GM19238 (cell line): ENCODE measurements at regions not wholly inside any gene's neighbourhood (a gene's known extent, or its start where the extent isn't known, plus 50 kb on each side); places are given as distances from the start of the nearest gene placed in this dataset.

Source experiments
- DNase-seq: peaks from one replicate; pipeline ENCODE4 v3.0.0; 2011; ENCODE audit warnings: low spot score; ENCODE audit not compliant: insufficient read length

GRCh38 chr4:124209211-124209610, 503.3 kb downstream of the ANKRD50 start:
- DNase-seq: no peak

DNA sequence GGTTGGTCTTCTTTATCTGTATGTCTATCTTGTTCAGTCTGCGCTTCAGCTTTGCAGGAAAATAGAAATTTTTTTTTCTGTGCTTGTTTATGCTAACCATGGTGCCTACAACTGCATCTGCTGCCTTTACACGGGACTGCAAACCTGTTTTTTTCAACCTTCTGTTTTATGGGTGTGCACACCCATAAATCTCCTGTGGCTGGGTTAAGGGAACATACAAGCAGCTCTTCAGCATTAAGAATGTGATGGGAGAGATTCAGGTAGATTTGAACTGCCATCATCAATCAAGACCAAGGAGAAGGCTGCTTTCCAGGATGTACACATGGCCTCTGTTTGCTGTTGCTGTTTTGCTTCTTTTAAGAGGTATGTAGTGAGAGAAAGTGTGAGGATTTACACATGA, 502.9 kb downstream of the ANKRD50 start:
- DNase-seq: no peak

DNA sequence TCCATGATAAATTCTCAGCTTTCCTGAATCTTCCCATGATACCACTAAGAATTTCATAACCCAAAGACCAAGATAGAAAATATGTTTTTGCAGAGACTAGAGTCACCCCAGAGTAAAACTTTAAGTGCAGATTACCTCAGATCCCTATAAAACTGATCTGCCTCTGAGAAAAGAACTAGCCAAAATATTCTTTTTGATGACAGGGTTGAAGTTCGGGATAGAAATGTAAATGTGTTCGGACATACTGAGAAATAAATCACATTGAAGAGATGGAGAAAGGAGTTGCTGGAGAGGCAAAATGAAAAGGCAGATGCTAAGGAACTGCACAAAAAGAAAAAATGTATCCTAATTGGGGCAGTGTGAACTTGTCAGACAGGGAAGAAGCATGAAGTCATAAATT, 501.8 kb downstream of the ANKRD50 start:
- DNase-seq: no peak

GRCh38 chr4:124212815-124213630, 499.5 kb downstream of the ANKRD50 start:
- no peak for DNase-seq

DNA sequence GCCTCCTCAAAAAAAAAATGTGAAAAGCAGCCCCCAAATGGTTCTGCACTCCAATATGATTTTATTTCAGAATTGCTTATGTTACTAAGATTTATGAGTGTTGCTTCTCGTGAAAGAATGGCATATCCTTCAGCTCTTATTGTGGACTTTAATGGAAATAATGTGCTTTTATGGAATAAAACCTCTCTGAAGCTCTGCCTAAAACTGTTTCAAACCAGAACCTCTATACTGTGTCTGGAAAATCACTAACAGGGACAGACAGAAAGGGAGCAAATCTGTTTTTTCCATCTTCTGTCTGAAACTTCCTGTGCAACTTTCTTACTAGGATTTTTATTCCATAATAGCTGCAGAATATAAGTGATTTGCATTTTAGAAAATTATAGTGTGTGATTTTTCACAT, 493.1 kb downstream of the ANKRD50 start:
- no peak for DNase-seq

DNA sequence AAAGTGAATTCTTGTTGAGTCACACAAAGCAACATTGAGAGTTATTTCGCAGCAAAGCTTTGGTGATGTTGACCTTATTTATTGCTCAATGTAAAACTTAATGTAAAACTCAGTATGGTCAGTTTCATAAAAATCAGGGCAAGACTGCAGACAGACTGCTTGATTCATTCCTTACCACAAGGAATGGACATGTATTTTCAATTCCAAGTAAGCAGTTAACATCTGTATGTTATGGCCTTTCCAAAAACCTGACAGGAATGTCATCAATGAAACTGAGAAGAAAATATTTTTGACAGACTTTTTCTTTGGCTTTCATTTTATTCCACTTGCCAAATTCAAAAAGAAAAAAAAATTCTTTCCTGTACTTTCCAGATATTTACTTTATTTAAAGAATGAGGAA, 488.3 kb downstream of the ANKRD50 start:
- DNase-seq: no peak

DNA sequence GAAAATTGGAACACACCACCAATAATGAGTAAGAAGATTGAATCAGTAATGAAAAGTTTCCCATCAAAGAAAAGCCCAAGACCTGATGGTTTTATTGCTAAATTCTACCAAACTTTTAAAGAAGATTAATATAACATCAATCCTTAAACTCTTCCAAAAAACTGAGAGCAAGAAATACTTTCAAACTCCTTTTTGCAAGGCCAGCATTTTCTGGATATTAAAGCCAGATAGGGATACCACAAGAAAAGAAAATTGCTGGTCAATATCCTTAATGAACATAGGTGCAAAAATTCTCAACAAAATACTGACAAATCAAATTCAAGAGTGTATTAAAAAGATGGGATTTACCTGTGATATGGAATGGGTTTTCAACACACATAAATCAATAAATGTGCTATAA, 484.6 kb downstream of the ANKRD50 start:
- DNase-seq: no peak

DNA sequence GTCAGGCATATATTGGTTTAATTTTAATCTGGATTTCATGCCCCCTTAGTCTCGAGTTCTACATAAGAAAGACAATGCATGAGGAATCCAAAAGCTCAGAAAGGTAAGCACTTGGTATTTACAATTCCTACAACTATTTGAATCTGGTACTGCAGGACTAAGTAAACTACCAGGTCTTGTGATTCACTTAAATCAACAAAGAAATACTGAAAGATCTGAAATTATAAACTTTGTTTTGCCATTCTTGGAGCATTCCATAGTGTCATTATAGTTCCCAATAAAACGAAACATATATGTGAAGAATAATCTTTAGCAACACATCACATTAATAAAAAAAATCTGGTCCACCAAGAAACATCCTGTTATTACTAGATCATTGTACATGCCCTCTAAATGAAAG, 482.3 kb downstream of the ANKRD50 start:
- no peak for DNase-seq

DNA sequence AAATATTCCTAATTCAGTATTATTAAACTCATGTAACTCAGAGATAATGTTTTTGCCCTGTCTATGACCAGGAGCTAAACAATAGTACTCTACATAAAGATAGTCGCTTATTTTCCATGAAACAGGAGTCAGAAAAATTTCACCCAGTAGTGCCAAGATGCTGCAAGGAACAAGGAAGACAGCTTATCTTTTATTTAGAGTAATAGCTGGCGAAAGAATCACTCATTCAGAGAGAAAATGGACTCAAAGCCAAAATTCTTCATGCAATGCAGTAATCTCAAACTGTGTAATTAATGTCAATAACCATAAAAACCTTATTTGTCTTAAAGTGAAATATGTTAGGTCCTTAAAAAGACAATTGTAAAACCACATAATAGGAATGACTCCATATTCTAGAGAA, 477.8 kb downstream of the ANKRD50 start:
- no peak for DNase-seq

GRCh38 chr4:124243671-124244366, 468.7 kb downstream of the ANKRD50 start:
- DNase-seq: no peak

DNA sequence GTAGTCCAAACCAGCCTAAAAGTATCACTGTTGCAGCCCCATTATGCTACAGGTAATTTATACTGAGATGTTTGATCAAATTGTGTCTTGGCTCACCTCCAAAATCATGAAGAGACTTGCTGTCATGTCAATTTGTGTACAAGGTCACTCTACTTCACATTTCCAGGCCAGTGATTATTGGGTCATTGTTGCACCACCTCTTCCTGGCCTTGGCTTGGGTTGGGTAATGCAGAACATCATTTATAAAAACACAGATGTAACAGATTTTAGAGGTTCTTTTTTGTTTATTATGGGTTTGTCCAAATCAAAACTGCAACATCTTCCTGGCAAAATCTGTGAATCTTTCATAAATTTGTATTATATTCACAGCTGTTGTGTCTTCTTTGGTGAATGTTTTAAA, 459.5 kb downstream of the ANKRD50 start:
- no peak for DNase-seq

- peak; percentile 13 for DNase-seq
These were observed 450.0 kb downstream of the ANKRD50 start for GRCh38 chr4:124262211-124263179.

GRCh38 chr4:124265701-124266100, 446.8 kb downstream of the ANKRD50 start:
- DNase-seq: no peak

GRCh38 chr4:124266721-124267120, 445.8 kb downstream of the ANKRD50 start:
- no peak for DNase-seq

DNA sequence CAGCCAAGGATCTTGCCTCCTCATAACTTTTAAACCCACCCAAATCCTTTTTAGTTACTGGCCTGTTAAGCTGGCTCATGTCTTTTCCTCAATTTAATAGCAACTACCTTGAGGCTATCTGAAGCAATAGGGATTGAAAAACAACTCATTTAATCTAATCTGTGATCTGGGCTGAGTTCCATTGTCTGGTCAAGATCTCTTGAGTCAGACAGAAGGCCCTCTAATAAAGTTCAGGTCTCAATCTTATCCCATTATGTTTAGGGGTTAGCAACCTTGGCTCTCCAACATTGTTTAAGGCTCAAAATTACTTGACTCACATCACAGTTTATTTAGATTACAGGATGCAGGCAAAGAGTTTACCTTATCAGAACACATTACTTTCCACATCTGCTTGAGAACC, 436.1 kb downstream of the ANKRD50 start:
- DNase-seq: no peak

GRCh38 chr4:124277691-124278090, 434.8 kb downstream of the ANKRD50 start:
- no peak for DNase-seq

GRCh38 chr4:124278477-124278876, 434.1 kb downstream of the ANKRD50 start:
- DNase-seq: no peak

GRCh38 chr4:124279741-124280140, 432.8 kb downstream of the ANKRD50 start:
- no peak for DNase-seq

DNA sequence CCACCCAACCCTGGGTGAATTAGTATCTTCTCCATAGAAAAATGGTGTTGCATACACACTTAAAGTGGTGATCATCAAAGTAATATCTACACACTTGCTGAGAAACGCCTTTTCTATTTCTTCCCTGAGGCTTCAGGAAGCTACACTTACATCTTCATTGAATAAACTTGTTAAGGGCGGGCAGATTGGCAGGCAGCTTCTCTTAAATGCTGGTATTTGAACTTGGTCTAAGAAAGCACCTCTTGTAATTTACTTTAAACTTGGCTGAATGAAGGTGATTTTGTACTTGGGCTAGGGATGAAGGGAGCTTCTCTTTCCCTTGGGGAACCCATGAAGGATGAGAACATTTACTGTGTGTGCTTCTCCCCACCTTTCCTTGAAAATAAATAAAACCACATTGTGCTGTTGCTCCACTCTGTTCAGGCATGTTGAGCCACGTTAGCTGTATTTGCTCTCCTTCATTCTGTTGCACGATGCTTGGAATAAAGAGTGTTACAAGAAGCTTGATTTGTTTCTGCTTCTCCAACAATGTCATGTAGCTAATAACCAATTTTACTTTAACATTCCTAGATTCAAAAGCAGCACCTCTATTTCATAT, 430.1 kb downstream of the ANKRD50 start:
- no peak for DNase-seq

- no peak for DNase-seq
These were observed 423.6 kb downstream of the ANKRD50 start for GRCh38 chr4:124288706-124289486.

DNA sequence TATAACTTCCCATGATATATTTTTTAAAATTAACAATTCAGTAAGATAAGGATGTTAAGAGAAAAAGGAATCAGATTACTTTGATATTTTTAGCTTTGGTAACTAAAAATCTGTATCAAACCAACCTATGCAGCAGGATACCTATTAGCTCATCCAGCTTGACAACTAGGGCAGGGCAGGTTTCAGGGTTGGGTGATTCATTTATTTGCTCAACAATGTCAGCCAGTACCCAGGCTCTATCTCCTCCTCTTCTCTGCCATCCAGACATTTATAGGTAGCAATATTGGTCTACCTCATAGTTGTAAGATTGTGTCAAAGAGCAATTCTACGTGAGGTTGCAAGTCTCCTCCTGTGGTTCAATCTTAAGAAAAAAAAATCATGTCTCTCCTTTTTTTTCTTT, 421.9 kb downstream of the ANKRD50 start:
- DNase-seq: no peak
